ENCODE measurements at regions not wholly inside any gene's neighbourhood (a gene's known extent, or its start where the extent isn't known, plus 50 kb on each side); places are given as distances from the start of the nearest gene placed in this dataset.
A peak's percentile ranks its signal among the peaks of the same experiment; 100 is the strongest.

DNA sequence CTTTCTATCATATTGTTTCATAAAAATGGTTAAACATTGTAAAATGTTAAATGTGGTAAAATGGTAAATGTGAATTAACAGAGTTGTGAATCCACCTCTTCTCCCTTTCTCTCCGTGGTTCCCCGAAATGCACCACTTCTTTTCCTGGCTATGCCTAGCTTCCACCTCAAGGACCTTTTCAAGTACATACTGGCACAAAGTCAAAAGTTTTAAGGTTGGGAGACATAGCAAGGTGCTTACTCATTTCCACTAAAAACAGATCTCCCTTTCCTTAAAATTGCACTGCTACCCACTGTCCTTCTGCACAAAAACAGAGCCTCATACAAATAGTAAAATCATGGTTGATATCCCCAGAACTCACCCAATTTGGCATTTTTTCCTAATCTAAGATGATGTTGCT is 558.2 kb downstream of the SLITRK6 start:
- DNase-seq (peak in 2 of 3 donors; percentile 34 to 66), ATAC-seq (ENCODE audit: insufficient read depth, low FRiP score) (peak; percentile 64)
- no peak overlapping the region for H3K27ac ChIP-seq (ENCODE audit: low read depth in 1 of 2, low read length in 1 of 2)
- no peaks in the 10 kb centered on the region for H3K4me1 ChIP-seq (ENCODE audit: control insufficient read depth in 5 of 5, insufficient read depth in 5 of 5, low read length in 5 of 5)
- TF ChIP-seq, protein P1, sequence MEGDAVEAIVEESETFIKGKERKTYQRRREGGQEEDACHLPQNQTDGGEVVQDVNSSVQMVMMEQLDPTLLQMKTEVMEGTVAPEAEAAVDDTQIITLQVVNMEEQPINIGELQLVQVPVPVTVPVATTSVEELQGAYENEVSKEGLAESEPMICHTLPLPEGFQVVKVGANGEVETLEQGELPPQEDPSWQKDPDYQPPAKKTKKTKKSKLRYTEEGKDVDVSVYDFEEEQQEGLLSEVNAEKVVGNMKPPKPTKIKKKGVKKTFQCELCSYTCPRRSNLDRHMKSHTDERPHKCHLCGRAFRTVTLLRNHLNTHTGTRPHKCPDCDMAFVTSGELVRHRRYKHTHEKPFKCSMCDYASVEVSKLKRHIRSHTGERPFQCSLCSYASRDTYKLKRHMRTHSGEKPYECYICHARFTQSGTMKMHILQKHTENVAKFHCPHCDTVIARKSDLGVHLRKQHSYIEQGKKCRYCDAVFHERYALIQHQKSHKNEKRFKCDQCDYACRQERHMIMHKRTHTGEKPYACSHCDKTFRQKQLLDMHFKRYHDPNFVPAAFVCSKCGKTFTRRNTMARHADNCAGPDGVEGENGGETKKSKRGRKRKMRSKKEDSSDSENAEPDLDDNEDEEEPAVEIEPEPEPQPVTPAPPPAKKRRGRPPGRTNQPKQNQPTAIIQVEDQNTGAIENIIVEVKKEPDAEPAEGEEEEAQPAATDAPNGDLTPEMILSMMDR (IDR thresholded peaks at IDR 0.05; ENCODE audit: control extremely low read depth, extremely low read depth): no peak
- H3K27me3 ChIP-seq (ENCODE audit: control insufficient read depth in 3 of 3, insufficient read depth in 3 of 3, low read length in 2 of 3): no peaks in the 10 kb centered on the region
- no peak overlapping the region for H3K4me3 ChIP-seq
- no peaks in the 10 kb centered on the region for H3K36me3 ChIP-seq (ENCODE audit: control insufficient read depth in 4 of 4, insufficient read depth in 4 of 4, low read length in 4 of 4)
- no peaks in the 10 kb centered on the region for H3K9me3 ChIP-seq (ENCODE audit: control insufficient read depth in 4 of 4, insufficient read depth in 3 of 4, low read length in 3 of 4)
- WGBS, 2 donors: 39 to 56% methylated on average over 2 of the region's 2 CpGs
- no peak overlapping the region for H3K9ac ChIP-seq (ENCODE audit: insufficient read depth in 1 of 2, low read length in 2 of 2)

DNA sequence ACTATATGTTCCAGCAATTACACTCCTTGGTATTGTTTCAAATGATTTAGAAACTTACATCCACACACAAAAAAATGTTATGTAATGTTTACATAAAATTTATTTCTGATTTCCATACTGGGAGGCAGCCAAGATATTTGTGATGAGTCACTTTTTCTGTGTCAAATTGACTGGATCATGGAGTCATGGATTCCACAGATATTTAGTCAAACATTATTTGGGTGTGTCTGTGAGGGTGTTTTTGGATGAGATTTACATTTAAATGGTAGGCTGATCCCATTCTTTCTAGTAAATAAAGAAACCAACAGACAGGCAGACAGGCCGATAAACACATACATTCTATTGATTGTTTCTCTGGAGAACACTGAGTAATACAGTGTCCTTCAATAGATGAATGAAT is 562.8 kb downstream of the SLITRK6 start:
- H3K27me3 ChIP-seq (ENCODE audit: control insufficient read depth in 3 of 3, insufficient read depth in 3 of 3, low read length in 2 of 3): no peaks in the 10 kb centered on the region
- H3K36me3 ChIP-seq (ENCODE audit: control insufficient read depth in 4 of 4, insufficient read depth in 4 of 4, low read length in 4 of 4): no peaks in the 10 kb centered on the region
- no peak overlapping the region for H3K4me3 ChIP-seq
- H3K9ac ChIP-seq (ENCODE audit: insufficient read depth in 1 of 2, low read length in 2 of 2): no peak overlapping the region
- DNase-seq (no peak), ATAC-seq (ENCODE audit: insufficient read depth, low FRiP score) (no peak)
- 77 to 93% methylated on average over 1 of the region's 1 CpG for WGBS, 2 donors
- no peaks in the 10 kb centered on the region for H3K4me1 ChIP-seq (ENCODE audit: control insufficient read depth in 5 of 5, insufficient read depth in 5 of 5, low read length in 5 of 5)
- no peak overlapping the region for H3K27ac ChIP-seq (ENCODE audit: low read depth in 1 of 2, low read length in 1 of 2)
- TF ChIP-seq, protein P1 (IDR thresholded peaks at IDR 0.05; ENCODE audit: control extremely low read depth, extremely low read depth): no peak
- no peaks in the 10 kb centered on the region for H3K9me3 ChIP-seq (ENCODE audit: control insufficient read depth in 4 of 4, insufficient read depth in 3 of 4, low read length in 3 of 4)

DNA sequence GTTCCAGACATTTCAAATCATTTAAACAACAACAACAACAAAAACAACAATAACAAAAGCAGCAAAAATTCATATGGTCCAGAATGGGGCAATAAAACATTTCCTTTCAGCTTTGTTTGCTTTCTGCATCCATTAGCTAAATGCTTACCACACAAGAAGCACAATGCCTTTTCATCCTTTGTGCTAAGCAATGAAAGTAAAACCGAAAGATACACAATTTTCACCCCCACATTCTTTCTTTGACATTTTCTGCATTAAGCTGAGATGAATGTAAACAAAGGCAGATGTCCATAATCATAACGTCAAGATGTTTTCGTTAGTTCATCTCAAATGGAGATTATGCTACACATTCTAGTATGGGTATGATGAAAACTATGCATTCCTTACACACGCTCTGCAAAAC is 568.5 kb downstream of the SLITRK6 start:
- ATAC-seq (ENCODE audit: insufficient read depth, low FRiP score): no peak

More for the DNA sequence above, 568.5 kb downstream of the SLITRK6 start:
- Histone ChIP-seq H3K4me1 (ENCODE audit: control insufficient read depth in 5 of 5, insufficient read depth in 5 of 5, low read length in 5 of 5) (peaks cover 0 to 16% (median 0%) of the 10 kb centered on the region in 5 donors), H3K4me3 (no peak overlapping the region), H3K36me3 (ENCODE audit: control insufficient read depth in 4 of 4, insufficient read depth in 4 of 4, low read length in 4 of 4) (no peaks in the 10 kb centered on the region), H3K9me3 (ENCODE audit: control insufficient read depth in 4 of 4, insufficient read depth in 3 of 4, low read length in 3 of 4) (no peaks in the 10 kb centered on the region), H3K27ac (ENCODE audit: low read depth in 1 of 2, low read length in 1 of 2) (no peak overlapping the region), H3K9ac (ENCODE audit: insufficient read depth in 1 of 2, low read length in 2 of 2) (no peak overlapping the region), H3K27me3 (ENCODE audit: control insufficient read depth in 3 of 3, insufficient read depth in 3 of 3, low read length in 2 of 3) (no peaks in the 10 kb centered on the region)
- TF ChIP-seq, protein P1 (IDR thresholded peaks at IDR 0.05; ENCODE audit: control extremely low read depth, extremely low read depth): no peak
- DNase-seq: peak; percentile 15 to 92 (median 91)
- 60 to 74% methylated on average over 4 of the region's 4 CpGs for WGBS, 2 donors

Measured in lung (tissue), 11 donors.